PC-3 (cell line): ENCODE measurements at regions not wholly inside any gene's neighbourhood (a gene's known extent, or its start where the extent isn't known, plus 50 kb on each side); places are given as distances from the start of the nearest gene placed in this dataset.

Experiments
- EZH2 ChIP-seq: fragments of 300-600 bp; sonication (generic); IDR thresholded peaks from one replicate; pipeline ENCODE4 v1.6.1; 2017; ENCODE audit warnings: antibody characterized with exemption, mild to moderate bottlenecking, low read length; ENCODE audit not compliant: unreplicated experiment
- TF ChIP-seq, protein P1 (sequence below): fragments of 300-600 bp; sonication (generic); conservative IDR thresholded peaks from 2 replicates; pipeline ENCODE4 v1.5.1; 2017; ENCODE audit warnings: antibody characterized with exemption, low read depth, mild to moderate bottlenecking, low read length

DNA sequence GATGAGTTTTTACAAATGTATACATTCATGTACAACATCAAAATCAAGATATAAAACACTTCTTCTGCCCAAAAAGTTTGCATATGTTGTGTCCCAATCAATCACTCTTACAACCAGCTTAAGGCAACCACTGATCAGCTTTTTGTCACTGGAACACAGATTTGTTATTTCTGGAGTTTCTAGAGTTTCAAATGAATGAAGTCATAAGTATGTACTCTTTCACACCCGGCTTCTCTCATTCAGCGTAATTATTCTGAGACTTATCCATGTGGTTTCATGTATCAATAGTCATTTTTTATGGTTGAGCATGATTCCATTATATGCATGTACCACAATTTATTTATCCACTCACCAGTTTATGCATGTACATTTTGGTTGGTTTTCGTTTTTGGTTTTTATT is 53.0 kb upstream of the CORO2B start:
- TF ChIP-seq EZH2: no peak
- TF ChIP-seq, protein P1, sequence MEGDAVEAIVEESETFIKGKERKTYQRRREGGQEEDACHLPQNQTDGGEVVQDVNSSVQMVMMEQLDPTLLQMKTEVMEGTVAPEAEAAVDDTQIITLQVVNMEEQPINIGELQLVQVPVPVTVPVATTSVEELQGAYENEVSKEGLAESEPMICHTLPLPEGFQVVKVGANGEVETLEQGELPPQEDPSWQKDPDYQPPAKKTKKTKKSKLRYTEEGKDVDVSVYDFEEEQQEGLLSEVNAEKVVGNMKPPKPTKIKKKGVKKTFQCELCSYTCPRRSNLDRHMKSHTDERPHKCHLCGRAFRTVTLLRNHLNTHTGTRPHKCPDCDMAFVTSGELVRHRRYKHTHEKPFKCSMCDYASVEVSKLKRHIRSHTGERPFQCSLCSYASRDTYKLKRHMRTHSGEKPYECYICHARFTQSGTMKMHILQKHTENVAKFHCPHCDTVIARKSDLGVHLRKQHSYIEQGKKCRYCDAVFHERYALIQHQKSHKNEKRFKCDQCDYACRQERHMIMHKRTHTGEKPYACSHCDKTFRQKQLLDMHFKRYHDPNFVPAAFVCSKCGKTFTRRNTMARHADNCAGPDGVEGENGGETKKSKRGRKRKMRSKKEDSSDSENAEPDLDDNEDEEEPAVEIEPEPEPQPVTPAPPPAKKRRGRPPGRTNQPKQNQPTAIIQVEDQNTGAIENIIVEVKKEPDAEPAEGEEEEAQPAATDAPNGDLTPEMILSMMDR: no peak
